ENCODE measurements at regions not wholly inside any gene's neighbourhood (a gene's known extent, or its start where the extent isn't known, plus 50 kb on each side); places are given as distances from the start of the nearest gene placed in this dataset.
"Not testable (repeated sequence)": the region's sequence is repeated elsewhere in the genome, so short reads cannot be mapped to it uniquely, and the experiment has no call there.

DNA sequence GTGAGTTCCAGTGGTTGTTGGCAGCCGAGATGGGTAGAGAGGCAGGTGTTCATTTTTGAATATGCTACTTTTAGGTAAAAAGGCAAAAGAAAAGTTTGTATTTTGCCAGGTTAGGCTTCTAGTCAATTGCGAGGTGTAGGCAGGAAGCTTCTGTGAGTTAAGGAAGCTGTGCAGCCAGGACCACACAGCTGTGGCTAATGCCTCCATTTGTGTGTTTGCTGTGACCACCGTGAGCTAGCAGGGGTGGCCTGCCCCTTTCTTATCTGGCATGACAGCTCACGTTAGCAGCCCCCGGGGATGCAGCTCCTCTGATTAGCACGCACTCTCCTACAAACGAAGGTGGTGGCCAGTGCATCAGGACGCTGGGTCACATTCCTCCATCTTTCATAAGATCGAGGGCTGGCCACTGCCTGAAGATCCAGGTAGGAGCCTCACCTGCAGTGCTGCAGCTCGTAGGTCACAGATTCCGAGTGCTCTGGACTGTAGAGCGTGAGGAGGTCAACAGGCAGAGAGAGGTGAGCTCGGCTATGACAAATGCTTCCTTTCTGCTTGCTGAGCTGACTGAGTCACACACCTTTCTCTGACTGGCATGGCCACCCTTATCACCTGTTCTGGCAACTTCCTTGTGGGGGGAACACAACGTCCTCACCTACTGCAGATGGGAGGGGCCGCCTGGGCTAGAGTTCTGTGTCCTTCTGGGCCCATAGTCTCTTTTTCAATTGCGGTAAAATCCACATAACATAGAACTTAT, 244.4 kb downstream of the HS3ST3B1 start:
- Histone ChIP-seq H3K27me3 (ENCODE audit: control insufficient read depth, insufficient read depth, low read length) (no peaks in the 10 kb centered on the region), H3K4me3 (ENCODE audit: low read length) (no peak overlapping the region), H3K27ac (ENCODE audit: low read length) (no peak overlapping the region), H3K36me3 (ENCODE audit: control insufficient read depth, insufficient read depth, low read length) (no peaks in the 10 kb centered on the region), H3K4me1 (ENCODE audit: control insufficient read depth, insufficient read depth, low read length) (peaks cover 7% of the 10 kb centered on the region), H3K9me3 (ENCODE audit: control insufficient read depth, insufficient read depth, low read length) (no peaks in the 10 kb centered on the region)
- DNase-seq = no peak
- peak in 2 of 3 donors; percentile 42 to 74 for ATAC-seq
- no peaks in the 10 kb centered on the region for H3K9me3 Mint-ChIP-seq
- no peak overlapping the region for H3K27ac Mint-ChIP-seq
- no peaks in the 10 kb centered on the region for H3K36me3 Mint-ChIP-seq
- TF ChIP-seq, protein P1, sequence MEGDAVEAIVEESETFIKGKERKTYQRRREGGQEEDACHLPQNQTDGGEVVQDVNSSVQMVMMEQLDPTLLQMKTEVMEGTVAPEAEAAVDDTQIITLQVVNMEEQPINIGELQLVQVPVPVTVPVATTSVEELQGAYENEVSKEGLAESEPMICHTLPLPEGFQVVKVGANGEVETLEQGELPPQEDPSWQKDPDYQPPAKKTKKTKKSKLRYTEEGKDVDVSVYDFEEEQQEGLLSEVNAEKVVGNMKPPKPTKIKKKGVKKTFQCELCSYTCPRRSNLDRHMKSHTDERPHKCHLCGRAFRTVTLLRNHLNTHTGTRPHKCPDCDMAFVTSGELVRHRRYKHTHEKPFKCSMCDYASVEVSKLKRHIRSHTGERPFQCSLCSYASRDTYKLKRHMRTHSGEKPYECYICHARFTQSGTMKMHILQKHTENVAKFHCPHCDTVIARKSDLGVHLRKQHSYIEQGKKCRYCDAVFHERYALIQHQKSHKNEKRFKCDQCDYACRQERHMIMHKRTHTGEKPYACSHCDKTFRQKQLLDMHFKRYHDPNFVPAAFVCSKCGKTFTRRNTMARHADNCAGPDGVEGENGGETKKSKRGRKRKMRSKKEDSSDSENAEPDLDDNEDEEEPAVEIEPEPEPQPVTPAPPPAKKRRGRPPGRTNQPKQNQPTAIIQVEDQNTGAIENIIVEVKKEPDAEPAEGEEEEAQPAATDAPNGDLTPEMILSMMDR (IDR thresholded peaks at IDR 0.05) = no peak
- H3K4me1 Mint-ChIP-seq = peaks cover 9% of the 10 kb centered on the region in 2 donors
- intact Hi-C loops (cut with micrococcal nuclease) = no loop called here
- peaks cover 0 to 15% of the 10 kb centered on the region in 2 donors for H3K27me3 Mint-ChIP-seq (ENCODE audit: low read depth in 2 of 2)
- peak overlapping the region; percentile 45 for H3K4me3 Mint-ChIP-seq
- WGBS (ENCODE audit: insufficient coverage) = 30% methylated on average over 15 of the region's 16 CpGs

DNA sequence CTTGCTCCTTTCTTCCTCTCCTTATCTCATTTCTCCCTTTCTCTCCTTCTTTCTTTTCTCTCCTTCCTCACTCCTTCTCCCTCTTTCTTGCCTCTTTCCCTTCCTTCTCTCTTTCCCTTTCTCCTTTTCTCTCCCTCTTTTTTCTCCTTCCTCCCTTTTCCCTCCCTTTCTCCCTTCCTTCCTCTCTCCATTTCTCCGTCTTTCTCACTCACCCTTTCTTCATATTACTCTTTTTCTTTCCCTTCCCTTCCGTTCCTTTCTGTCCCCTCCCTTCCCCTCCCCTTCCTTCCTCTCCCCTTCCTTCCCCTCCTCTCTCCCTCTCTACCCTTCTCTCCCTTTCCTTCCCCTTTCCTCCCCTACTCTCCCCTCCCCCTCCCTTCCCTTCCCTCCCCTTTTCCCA, 240.8 kb downstream of the HS3ST3B1 start:
- peaks cover 0 to 3% of the 10 kb centered on the region in 2 donors for H3K9me3 Mint-ChIP-seq
- H3K27ac Mint-ChIP-seq = no peak overlapping the region
- H3K4me3 Mint-ChIP-seq = no peak overlapping the region
- H3K9me3 ChIP-seq (ENCODE audit: control insufficient read depth, insufficient read depth, low read length) = no peaks in the 10 kb centered on the region
- H3K27me3 ChIP-seq (ENCODE audit: control insufficient read depth, insufficient read depth, low read length) = no peaks in the 10 kb centered on the region
- ATAC-seq = no peak
- no peak overlapping the region for H3K4me3 ChIP-seq (ENCODE audit: low read length)
- no peaks in the 10 kb centered on the region for H3K36me3 ChIP-seq (ENCODE audit: control insufficient read depth, insufficient read depth, low read length)
- 81% methylated on average over 2 of the region's 2 CpGs for WGBS (ENCODE audit: insufficient coverage)
- TF ChIP-seq, protein P1 (IDR thresholded peaks at IDR 0.05) = no peak
- DNase-seq = no peak
- peaks cover 9% of the 10 kb centered on the region in 2 donors for H3K4me1 Mint-ChIP-seq
- H3K4me1 ChIP-seq (ENCODE audit: control insufficient read depth, insufficient read depth, low read length) = peaks cover 7% of the 10 kb centered on the region
- no peak overlapping the region for H3K27ac ChIP-seq (ENCODE audit: low read length)
- peaks cover 0 to 15% of the 10 kb centered on the region in 2 donors for H3K27me3 Mint-ChIP-seq (ENCODE audit: low read depth in 2 of 2)
- H3K36me3 Mint-ChIP-seq = no peaks in the 10 kb centered on the region
- intact Hi-C loops (cut with micrococcal nuclease) = no loop called here

DNA sequence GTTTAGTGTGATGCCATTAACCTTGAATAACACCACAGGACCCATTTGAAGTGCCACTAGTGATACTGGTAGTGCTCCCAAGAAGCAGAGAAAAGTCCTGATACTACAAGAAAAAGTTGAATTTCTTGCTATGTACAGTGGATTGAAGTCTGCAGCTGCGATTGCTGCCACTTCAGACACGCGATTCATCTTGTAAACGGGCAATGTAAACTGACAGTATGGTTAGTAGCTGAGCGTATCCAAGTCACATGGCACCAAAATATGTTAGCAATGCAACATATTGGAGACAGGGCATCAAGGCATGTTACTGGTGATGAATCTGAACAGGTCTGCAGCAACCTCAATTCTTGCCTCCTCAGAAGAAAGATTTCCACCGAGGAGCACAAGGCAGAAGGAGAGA, 238.9 kb downstream of the HS3ST3B1 start:
- H3K4me1 ChIP-seq (ENCODE audit: control insufficient read depth, insufficient read depth, low read length) = no peaks in the 10 kb centered on the region
- intact Hi-C loops (cut with micrococcal nuclease) = no loop called here
- H3K27me3 ChIP-seq (ENCODE audit: control insufficient read depth, insufficient read depth, low read length) = no peaks in the 10 kb centered on the region
- Mint-ChIP-seq H3K27ac (no peak overlapping the region), H3K4me3 (no peak overlapping the region), H3K4me1 (peaks cover 0 to under 1% of the 10 kb centered on the region in 2 donors), H3K36me3 (no peaks in the 10 kb centered on the region), H3K9me3 (peaks cover 0 to 3% of the 10 kb centered on the region in 2 donors), H3K27me3 (ENCODE audit: low read depth in 2 of 2) (peaks cover 0 to 15% of the 10 kb centered on the region in 2 donors)
- no peak for DNase-seq
- H3K4me3 ChIP-seq (ENCODE audit: low read length) = no peak overlapping the region
- no peak for ATAC-seq
- no peaks in the 10 kb centered on the region for H3K9me3 ChIP-seq (ENCODE audit: control insufficient read depth, insufficient read depth, low read length)
- 93% methylated on average over 6 of the region's 6 CpGs for WGBS (ENCODE audit: insufficient coverage)
- no peaks in the 10 kb centered on the region for H3K36me3 ChIP-seq (ENCODE audit: control insufficient read depth, insufficient read depth, low read length)
- H3K27ac ChIP-seq (ENCODE audit: low read length) = no peak overlapping the region
- TF ChIP-seq, protein P1 (IDR thresholded peaks at IDR 0.05) = no peak

DNA sequence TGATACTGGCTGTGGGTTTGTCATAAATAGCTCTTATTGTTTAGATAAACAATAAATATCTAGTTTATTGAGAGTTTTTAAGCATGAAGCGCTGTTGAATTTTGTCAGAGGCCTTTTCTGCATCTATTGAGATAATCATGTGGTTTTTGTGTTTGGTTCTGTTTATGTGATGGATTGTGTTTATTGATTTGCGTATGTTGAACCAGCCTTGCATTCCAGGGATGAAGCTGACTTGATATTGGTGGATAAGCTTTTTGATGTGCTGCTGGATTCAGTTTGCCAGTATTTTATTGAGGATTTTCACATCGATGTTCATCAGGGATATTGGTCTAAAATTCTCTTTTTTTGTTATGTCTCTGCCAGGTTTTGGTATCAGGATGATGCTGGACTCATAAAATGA, 231.4 kb downstream of the HS3ST3B1 start:
- H3K9me3 ChIP-seq (ENCODE audit: control insufficient read depth, insufficient read depth, low read length); H3K4me3 ChIP-seq (ENCODE audit: low read length); H3K27me3 Mint-ChIP-seq (ENCODE audit: low read depth in 2 of 2); H3K36me3 ChIP-seq (ENCODE audit: control insufficient read depth, insufficient read depth, low read length); H3K4me1 ChIP-seq (ENCODE audit: control insufficient read depth, insufficient read depth, low read length); H3K4me3 Mint-ChIP-seq; H3K4me1 Mint-ChIP-seq; H3K27ac Mint-ChIP-seq; intact Hi-C loops (cut with micrococcal nuclease); H3K27me3 ChIP-seq (ENCODE audit: control insufficient read depth, insufficient read depth, low read length); DNase-seq; ATAC-seq; H3K27ac ChIP-seq (ENCODE audit: low read length): not testable (repeated sequence)
- peaks cover 12 to 13% of the 10 kb centered on the region in 2 donors for H3K9me3 Mint-ChIP-seq
- peaks cover 23% of the 10 kb centered on the region for H3K36me3 Mint-ChIP-seq
- WGBS (ENCODE audit: insufficient coverage) = 96% methylated on average over 3 of the region's 3 CpGs

Measured in natural killer cell (primary cell).